Sigmoid colon (tissue), 6 donors: ENCODE measurements at regions not wholly inside any gene's neighbourhood (a gene's known extent, or its start where the extent isn't known, plus 50 kb on each side); places are given as distances from the start of the nearest gene placed in this dataset.

Experiments
- DNase-seq: peaks from one replicate; pipeline ENCODE4 v3.0.0-alpha.2; 2019
- H3K27ac ChIP-seq, 4 donors: fragments of 200-600 bp; sonication (generic); one replicate each; pipeline ENCODE4 v1.5.1; 2016 to 2019; ENCODE audit warnings: mild to moderate bottlenecking in 1 of 4
- H3K27me3 ChIP-seq, 3 donors: fragments of 200-600 bp; sonication (generic); one replicate each; pipeline ENCODE4 v1.5.1; 2019; ENCODE audit warnings: mild to moderate bottlenecking in 1 of 3
- H3K36me3 ChIP-seq, 4 donors: fragments of 200-600 bp; sonication (generic); one replicate each; pipeline ENCODE4 v1.5.1; 2016 to 2019
- H3K4me1 ChIP-seq, 4 donors: fragments of 200-600 bp; sonication (generic); one replicate each; pipeline ENCODE4 v1.5.1; 2017 to 2019
- H3K4me3 ChIP-seq, 4 donors: fragments of 200-600 bp; sonication (generic); one replicate each; pipeline ENCODE4 v1.5.1; 2017 to 2019; ENCODE audit warnings: mild to moderate bottlenecking in 2 of 4, moderate library complexity in 1 of 4
- H3K9me3 ChIP-seq, 4 donors: fragments of 200-600 bp in 3 of 4; sonication (generic) in 3 of 4; one replicate each; pipeline versions ENCODE4 v1.5.1 to v1.6.1; 2013 to 2019
- EP300 ChIP-seq, 4 donors: sonication (generic); formaldehyde crosslinking; IDR thresholded peaks; one replicate each; pipeline ENCODE4 v1.6.1; 2017; ENCODE audit warnings: antibody characterized with exemption in 4 of 4
- POLR2A ChIP-seq, 2 donors: fragments of 450-650 bp; IDR thresholded peaks; one replicate each; pipeline ENCODE4 v1.6.1; 2016; ENCODE audit warnings: antibody characterized with exemption in 2 of 2, mild to moderate bottlenecking in 2 of 2, moderate library complexity in 2 of 2
- POLR2AphosphoS5 ChIP-seq, 4 donors: sonication (generic); formaldehyde crosslinking; IDR thresholded peaks; one replicate each; pipeline ENCODE4 v1.6.1; 2017; ENCODE audit warnings: antibody characterized with exemption in 4 of 4
- WGBS, 2 donors: extraction: QIAGEN DNeasy Blood & Tissue Kit; methylation state at CpG; one replicate each; pipeline ENCODE4 v1.1.7; 2013; 5-methylcytosine and 5-hydroxymethylcytosine counted together
- intact Hi-C: fragments of 100-400 bp; cut with DNase I; formaldehyde crosslinking; loops from one replicate; pipeline ENCODE4 v1.15.1; 2023
- TF ChIP-seq, protein P1 (sequence below), 4 experiments: fragments of 450-650 bp in 3 of 4; fragments of 200-600 bp in 1 of 4; IDR thresholded peaks; one replicate each; pipeline ENCODE4 v1.5.1; 2016 to 2019; ENCODE audit warnings: antibody characterized with exemption in 4 of 4, mild to moderate bottlenecking in 3 of 4, moderate library complexity in 2 of 4
- donor health status: healthy with polysubstance abuse.
- donor health status: healthy.

DNA sequence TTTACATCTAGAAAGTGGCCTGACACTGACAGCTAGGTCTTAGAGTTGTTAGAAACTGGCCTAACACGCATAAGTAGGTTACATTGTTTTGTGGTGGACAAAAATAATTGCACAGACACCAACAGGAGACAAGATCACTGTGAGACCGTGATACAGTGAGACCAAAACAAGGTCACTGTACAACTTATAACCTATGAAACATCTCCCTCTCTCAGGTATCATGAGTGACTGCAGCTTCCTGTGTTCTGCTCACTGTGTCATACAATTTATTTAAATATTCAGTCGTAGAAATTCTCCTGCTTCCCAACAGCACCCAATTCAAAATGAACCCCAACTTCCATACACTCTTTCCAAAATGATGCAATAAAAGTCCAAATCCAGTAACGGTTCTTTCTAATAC is 2165.2 kb downstream of the PCDH9 start:
- intact Hi-C loops = no loop called here
- no peak overlapping the region for H3K4me3 ChIP-seq
- WGBS, 2 donors = 80 to 81% methylated on average over 4 of the region's 4 CpGs
- H3K27ac ChIP-seq = no peak overlapping the region
- peaks cover 0 to 5% (median 0%) of the 10 kb centered on the region in 4 donors for H3K4me1 ChIP-seq
- H3K9me3 ChIP-seq = no peaks in the 10 kb centered on the region
- no peaks in the 10 kb centered on the region for H3K36me3 ChIP-seq
- DNase-seq = no peak
- TF ChIP-seq POLR2A (IDR thresholded peaks at IDR 0.05) = no peak
- no peak for TF ChIP-seq POLR2AphosphoS5 (IDR thresholded peaks at IDR 0.05)
- TF ChIP-seq, protein P1, sequence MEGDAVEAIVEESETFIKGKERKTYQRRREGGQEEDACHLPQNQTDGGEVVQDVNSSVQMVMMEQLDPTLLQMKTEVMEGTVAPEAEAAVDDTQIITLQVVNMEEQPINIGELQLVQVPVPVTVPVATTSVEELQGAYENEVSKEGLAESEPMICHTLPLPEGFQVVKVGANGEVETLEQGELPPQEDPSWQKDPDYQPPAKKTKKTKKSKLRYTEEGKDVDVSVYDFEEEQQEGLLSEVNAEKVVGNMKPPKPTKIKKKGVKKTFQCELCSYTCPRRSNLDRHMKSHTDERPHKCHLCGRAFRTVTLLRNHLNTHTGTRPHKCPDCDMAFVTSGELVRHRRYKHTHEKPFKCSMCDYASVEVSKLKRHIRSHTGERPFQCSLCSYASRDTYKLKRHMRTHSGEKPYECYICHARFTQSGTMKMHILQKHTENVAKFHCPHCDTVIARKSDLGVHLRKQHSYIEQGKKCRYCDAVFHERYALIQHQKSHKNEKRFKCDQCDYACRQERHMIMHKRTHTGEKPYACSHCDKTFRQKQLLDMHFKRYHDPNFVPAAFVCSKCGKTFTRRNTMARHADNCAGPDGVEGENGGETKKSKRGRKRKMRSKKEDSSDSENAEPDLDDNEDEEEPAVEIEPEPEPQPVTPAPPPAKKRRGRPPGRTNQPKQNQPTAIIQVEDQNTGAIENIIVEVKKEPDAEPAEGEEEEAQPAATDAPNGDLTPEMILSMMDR (IDR thresholded peaks at IDR 0.05) = no peak
- TF ChIP-seq EP300 (IDR thresholded peaks at IDR 0.05) = no peak
- H3K27me3 ChIP-seq = no peaks in the 10 kb centered on the region

DNA sequence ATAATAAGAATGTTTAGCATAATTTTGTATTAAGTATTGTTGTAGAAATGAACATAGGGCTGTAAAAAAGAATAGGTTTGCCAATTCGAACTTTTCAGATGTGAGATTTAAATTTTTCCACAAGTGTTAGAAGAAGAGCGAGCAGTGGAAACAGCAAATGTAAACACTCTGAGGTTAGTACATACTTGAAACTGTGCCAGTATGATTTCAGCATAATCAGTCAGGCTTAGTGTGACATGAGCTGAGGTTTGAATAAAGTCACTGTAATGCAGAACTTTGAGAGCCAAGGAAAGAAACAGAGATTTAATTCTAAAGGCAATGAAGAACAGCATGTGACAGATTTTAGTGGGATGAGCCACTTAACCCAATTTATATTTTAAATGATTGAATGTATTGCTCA is 2166.4 kb downstream of the PCDH9 start:
- no peak overlapping the region for H3K27ac ChIP-seq
- intact Hi-C loops = no loop called here
- H3K4me3 ChIP-seq = no peak overlapping the region
- no peaks in the 10 kb centered on the region for H3K36me3 ChIP-seq
- no peaks in the 10 kb centered on the region for H3K9me3 ChIP-seq
- 27% methylated on average over 2 of the region's 2 CpGs; no CpG with 5 or more reads in 1 of the 2 donors for WGBS, 2 donors
- DNase-seq = no peak
- peaks cover 0 to 5% (median 0%) of the 10 kb centered on the region in 4 donors for H3K4me1 ChIP-seq
- no peaks in the 10 kb centered on the region for H3K27me3 ChIP-seq
- TF ChIP-seq, protein P1 (IDR thresholded peaks at IDR 0.05) = no peak
- no peak for TF ChIP-seq POLR2A (IDR thresholded peaks at IDR 0.05)
- TF ChIP-seq POLR2AphosphoS5 (IDR thresholded peaks at IDR 0.05) = no peak
- TF ChIP-seq EP300 (IDR thresholded peaks at IDR 0.05) = no peak

DNA sequence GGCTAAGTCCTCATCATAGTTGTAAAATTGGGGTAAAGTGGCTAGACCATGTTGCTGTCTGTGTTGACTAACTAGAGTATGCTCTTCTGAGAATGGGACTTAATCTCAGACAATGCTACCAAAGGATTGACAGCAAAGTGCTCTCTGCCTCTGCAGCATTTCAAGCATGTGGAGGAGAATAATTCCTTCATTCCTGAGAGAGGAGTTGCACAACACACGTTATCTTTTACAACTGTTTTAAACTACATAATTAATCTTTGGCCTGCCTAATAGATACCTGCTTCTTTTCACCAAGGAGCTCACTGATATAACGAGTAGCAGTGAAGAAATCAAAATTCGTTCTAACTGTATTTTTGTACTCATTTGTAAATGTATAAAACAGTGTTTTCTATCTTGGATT is 2172.2 kb downstream of the PCDH9 start:
- Histone ChIP-seq H3K4me3 (no peak overlapping the region), H3K4me1 (no peaks in the 10 kb centered on the region), H3K9me3 (peaks cover 0 to 6% (median 0%) of the 10 kb centered on the region in 4 donors), H3K36me3 (no peaks in the 10 kb centered on the region), H3K27ac (no peak overlapping the region), H3K27me3 (no peaks in the 10 kb centered on the region)
- intact Hi-C loops = no loop called here
- WGBS, 2 donors = 48 to 53% methylated on average over 3 of the region's 3 CpGs
- TF ChIP-seq EP300 (IDR thresholded peaks at IDR 0.05) (no peak), POLR2AphosphoS5 (IDR thresholded peaks at IDR 0.05) (no peak), POLR2A (IDR thresholded peaks at IDR 0.05) (no peak)
- TF ChIP-seq, protein P1 (IDR thresholded peaks at IDR 0.05) = no peak
- no peak for DNase-seq

DNA sequence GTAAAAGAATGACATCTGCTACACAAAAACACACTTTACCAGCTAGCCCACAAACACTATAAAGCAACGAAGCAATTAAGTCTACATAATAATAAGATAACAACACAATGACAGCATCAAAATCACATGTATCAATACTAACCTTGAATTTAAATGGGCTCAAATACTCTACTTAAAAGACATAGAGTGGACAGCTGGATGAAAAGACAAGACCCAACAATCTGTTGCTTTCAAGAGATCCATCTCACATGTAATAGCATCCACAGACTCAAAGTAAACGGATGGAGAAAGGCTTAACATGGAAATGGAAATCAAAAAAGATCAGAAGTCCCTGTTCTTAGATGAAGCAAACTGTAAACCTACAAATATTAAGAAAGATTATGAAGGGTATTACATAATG is 2175.9 kb downstream of the PCDH9 start:
- no peak overlapping the region for H3K27ac ChIP-seq
- H3K4me3 ChIP-seq = no peak overlapping the region
- DNase-seq = no peak
- H3K9me3 ChIP-seq = peaks cover 0 to 6% (median 0%) of the 10 kb centered on the region in 4 donors
- H3K4me1 ChIP-seq = no peaks in the 10 kb centered on the region
- intact Hi-C loops = no loop called here
- WGBS, 2 donors = 52 to 81% methylated on average over 2 of the region's 2 CpGs
- H3K27me3 ChIP-seq = no peaks in the 10 kb centered on the region
- no peaks in the 10 kb centered on the region for H3K36me3 ChIP-seq
- TF ChIP-seq POLR2A (IDR thresholded peaks at IDR 0.05) (no peak), POLR2AphosphoS5 (IDR thresholded peaks at IDR 0.05) (no peak)

DNA sequence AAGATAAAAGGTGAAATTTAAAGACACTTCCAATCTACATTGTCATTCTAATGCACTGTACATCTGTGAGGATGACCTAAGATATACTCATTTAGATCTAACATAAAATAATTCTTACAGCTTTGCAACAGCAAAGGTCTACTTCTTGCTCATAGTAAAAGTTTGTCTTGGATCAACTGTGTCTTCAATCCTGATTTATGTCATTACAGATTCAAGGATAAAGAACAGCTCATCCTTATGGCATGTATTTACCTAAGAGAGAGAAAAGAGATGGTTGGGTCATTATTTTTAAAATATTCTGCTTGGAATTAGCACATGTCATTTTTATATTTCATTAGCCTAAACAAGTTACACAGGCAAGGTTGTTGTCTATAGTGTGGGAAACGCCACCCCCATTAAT is 2193.1 kb downstream of the PCDH9 start:
- no peak overlapping the region for H3K27ac ChIP-seq
- no peak for TF ChIP-seq EP300 (IDR thresholded peaks at IDR 0.05)
- TF ChIP-seq, protein P1 (IDR thresholded peaks at IDR 0.05) = no peak
- TF ChIP-seq POLR2A (IDR thresholded peaks at IDR 0.05) = no peak
- TF ChIP-seq POLR2AphosphoS5 (IDR thresholded peaks at IDR 0.05) = no peak
- DNase-seq = no peak
- H3K4me3 ChIP-seq = no peak overlapping the region
- H3K9me3 ChIP-seq = no peaks in the 10 kb centered on the region
- intact Hi-C loops = no loop called here
- H3K36me3 ChIP-seq = no peaks in the 10 kb centered on the region
- no peaks in the 10 kb centered on the region for H3K27me3 ChIP-seq
- no peaks in the 10 kb centered on the region for H3K4me1 ChIP-seq
- WGBS, 2 donors = 85 to 90% methylated on average over 1 of the region's 1 CpG
